Right lobe of liver (tissue), 6 donors: ENCODE measurements at regions not wholly inside any gene's neighbourhood (a gene's known extent, or its start where the extent isn't known, plus 50 kb on each side); places are given as distances from the start of the nearest gene placed in this dataset.
A peak's percentile ranks its signal among the peaks of the same experiment; 100 is the strongest.

ENCODE experiments used
- ATAC-seq, 4 donors: fragments of 200-7000 bp; cut with Tn5 transposase; one replicate each; pipeline ENCODE4 v1.9.1; 2020; ENCODE audit warnings: mild to moderate bottlenecking in 4 of 4, moderate library complexity in 4 of 4
- DNase-seq, 3 donors: peaks; one replicate each; pipeline ENCODE4 v3.0.0-alpha.2; 2020
- H3K27ac ChIP-seq, 3 donors: fragments of 200-600 bp; one replicate each; pipeline ENCODE4 v1.8.0; 2022
- H3K27me3 ChIP-seq, 2 donors: fragments of 200-600 bp; one replicate each; pipeline ENCODE4 v1.8.0; 2022
- H3K36me3 ChIP-seq, 4 donors: fragments of 200-600 bp; sonication (generic) in 1 of 4; one replicate each; pipeline versions ENCODE4 v1.5.1 to v1.8.0; 2017 to 2022; ENCODE audit warnings: control low read depth in 1 of 4
- H3K4me1 ChIP-seq, 4 donors: fragments of 200-600 bp; sonication (generic) in 1 of 4; one replicate each; pipeline versions ENCODE4 v1.5.1 to v1.8.0; 2017 to 2022; ENCODE audit warnings: control low read depth in 1 of 4
- H3K4me3 ChIP-seq, 3 donors: fragments of 200-600 bp; one replicate each; pipeline ENCODE4 v1.8.0; 2022
- H3K9me3 ChIP-seq, 4 donors: fragments of 200-600 bp; sonication (generic) in 1 of 4; one replicate each; pipeline versions ENCODE4 v1.5.1 to v1.8.0; 2017 to 2022; ENCODE audit warnings: control low read depth in 1 of 4
- CTCF ChIP-seq, 4 donors: fragments of 200-600 bp in 3 of 4; fragments of 450-650 bp in 1 of 4; IDR thresholded peaks; one replicate each; pipeline versions ENCODE4 v1.5.1 to v1.8.0; 2016 to 2022; ENCODE audit warnings: antibody characterized with exemption in 4 of 4, mild to moderate bottlenecking in 2 of 4
- POLR2A ChIP-seq: fragments of 450-650 bp; IDR thresholded peaks from one replicate; pipeline ENCODE4 v1.6.1; 2017; ENCODE audit warnings: antibody characterized with exemption, mild to moderate bottlenecking
- WGBS: methylation state at CpG from one replicate; pipeline ENCODE4 v1.1.6; 2018; ENCODE audit warnings: low coverage, low lambda C conversion rate; ENCODE audit not compliant: insufficient coverage; ENCODE audit errors: missing lambda C conversion rate; 5-methylcytosine and 5-hydroxymethylcytosine counted together
- intact Hi-C, 2 donors: fragments of 100-400 bp; cut with DNase I; formaldehyde crosslinking; loops; one replicate each; pipeline versions ENCODE4 v1.11.2 to v1.14.1; 2022
- donor health status: DM: no; HTN: yes; CAD: no.
- donor health status: DM: no; HTN: no; CAD: no.
- donor health status: DM: no; HTN: no; CAD: no.
- donor health status: DM: no; HTN: yes; CAD: no.
- donor health status: DM: no; HTN: yes; CAD: no.

DNA sequence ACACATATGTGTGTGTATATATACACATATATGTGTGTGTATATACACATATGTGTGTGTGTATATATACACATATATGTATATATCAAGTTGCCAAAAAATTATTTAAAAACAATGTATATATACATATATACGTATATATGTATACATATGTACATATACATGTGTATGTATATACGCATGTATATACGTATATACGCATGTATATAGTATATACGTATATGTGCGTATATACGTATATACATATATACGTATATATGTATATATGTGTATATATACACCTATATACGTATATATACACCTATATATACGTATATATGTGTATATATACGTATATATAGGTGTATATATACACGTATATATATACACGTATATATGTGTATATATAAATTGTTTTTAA is 57.0 kb upstream of the ZNF644 start:
- Histone ChIP-seq H3K4me1 (no peaks in the 10 kb centered on the region), H3K27ac (no peak overlapping the region), H3K36me3 (no peaks in the 10 kb centered on the region), H3K4me3 (no peak overlapping the region), H3K9me3 (no peaks in the 10 kb centered on the region), H3K27me3 (no peaks in the 10 kb centered on the region)
- no peak for DNase-seq
- ATAC-seq = no peak
- WGBS = 77% methylated on average over 13 of the region's 13 CpGs
- TF ChIP-seq POLR2A (no peak), CTCF (IDR thresholded peaks at IDR 0.05) (no peak)
- intact Hi-C loops = no loop called here

DNA sequence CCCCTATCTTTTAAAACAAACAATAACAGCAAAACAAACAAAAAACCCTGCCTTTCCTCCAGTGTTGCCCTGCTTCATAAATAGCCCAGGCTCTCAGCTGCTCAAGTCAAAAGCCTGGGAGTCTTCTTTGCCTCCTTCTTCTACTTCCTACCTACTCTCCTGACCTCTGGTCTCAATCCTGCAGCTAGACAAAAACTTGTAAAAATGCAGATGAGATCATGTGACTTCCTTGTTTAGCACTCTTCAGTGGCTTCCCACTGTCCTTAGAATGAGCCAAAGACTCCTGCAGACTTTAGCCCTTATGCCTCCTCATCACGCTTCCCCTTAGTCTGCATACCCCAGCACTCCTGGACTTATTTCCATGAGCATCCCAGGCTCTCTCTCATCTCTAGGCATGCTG is 55.0 kb upstream of the ZNF644 start:
- TF ChIP-seq POLR2A (no peak), CTCF (IDR thresholded peaks at IDR 0.05) (no peak)
- Histone ChIP-seq H3K4me3 (no peak overlapping the region), H3K27ac (no peak overlapping the region), H3K9me3 (no peaks in the 10 kb centered on the region), H3K36me3 (no peaks in the 10 kb centered on the region), H3K4me1 (no peaks in the 10 kb centered on the region), H3K27me3 (no peaks in the 10 kb centered on the region)
- DNase-seq = no peak
- WGBS = 100% methylated on average over 1 of the region's 1 CpG
- no peak for ATAC-seq
- intact Hi-C loops = no loop called here

GRCh38 chr1:91075233-91076135 is 53.6 kb upstream of the ZNF644 start:
- Histone ChIP-seq H3K4me1 (no peaks in the 10 kb centered on the region), H3K4me3 (no peak overlapping the region), H3K36me3 (no peaks in the 10 kb centered on the region), H3K27me3 (no peaks in the 10 kb centered on the region), H3K27ac (no peak overlapping the region), H3K9me3 (no peaks in the 10 kb centered on the region)
- no peak for TF ChIP-seq CTCF (IDR thresholded peaks at IDR 0.05)
- WGBS = 49% methylated on average over 6 of the region's 11 CpGs
- DNase-seq (no peak), ATAC-seq (no peak)
- intact Hi-C loops = no loop called here

GRCh38 chr1:91073299-91073698 is 51.5 kb upstream of the ZNF644 start:
- DNase-seq (no peak), ATAC-seq (peak in 1 of 4 donors; percentile 35)
- TF ChIP-seq POLR2A (no peak), CTCF (IDR thresholded peaks at IDR 0.05) (peak in 1 of 4 donors; percentile 7)
- intact Hi-C loops = no loop called here
- no peak overlapping the region for H3K4me3 ChIP-seq
- no peak overlapping the region for H3K27ac ChIP-seq
- H3K27me3 ChIP-seq = no peaks in the 10 kb centered on the region
- no peaks in the 10 kb centered on the region for H3K9me3 ChIP-seq
- no peaks in the 10 kb centered on the region for H3K36me3 ChIP-seq
- WGBS = 24% methylated on average over 2 of the region's 2 CpGs
- no peaks in the 10 kb centered on the region for H3K4me1 ChIP-seq
